ENCODE measurements at regions not wholly inside any gene's neighbourhood (a gene's known extent, or its start where the extent isn't known, plus 50 kb on each side); places are given as distances from the start of the nearest gene placed in this dataset.

DNA sequence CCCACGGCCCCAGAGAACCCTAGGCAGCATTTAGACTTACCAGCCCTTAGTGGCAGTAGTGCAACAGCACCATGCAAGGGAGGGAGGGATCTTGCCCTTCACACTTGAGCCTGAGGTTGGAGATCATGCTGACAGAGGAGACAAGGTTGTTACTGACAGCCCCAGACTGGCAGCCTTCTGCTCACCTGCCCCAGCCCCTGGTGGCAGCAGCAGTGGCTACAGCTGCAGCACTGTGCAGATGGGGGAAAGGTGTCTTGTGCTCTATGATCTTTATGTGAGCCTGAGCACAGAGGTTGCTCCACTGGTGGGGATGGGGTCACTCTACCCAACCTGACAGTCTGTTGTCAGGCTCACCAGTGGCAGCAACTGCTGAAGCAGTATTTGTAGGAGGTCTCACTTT, 501.2 kb upstream of the LRRTM4 start:
- H3K9me3 ChIP-seq: no peaks in the 10 kb centered on the region
- intact Hi-C loops (cut with DNase I; ENCODE audit: low total_unique reads): no loop called here

GRCh38 chr2:78024996-78025395, 502.8 kb upstream of the LRRTM4 start:
- TF ChIP-seq CTCF (IDR thresholded peaks at IDR 0.05): no peak
- no peak for TF ChIP-seq POLR2A (IDR thresholded peaks at IDR 0.05)
- no peak for DNase-seq
- Histone ChIP-seq H3K36me3 (ENCODE audit: low read depth, missing control alignments) (no peaks in the 10 kb centered on the region), H3K27me3 (no peaks in the 10 kb centered on the region), H3K4me3 (no peak overlapping the region), H3K27ac (no peak overlapping the region), H3K4me1 (no peaks in the 10 kb centered on the region), H3K9me3 (no peaks in the 10 kb centered on the region)
- intact Hi-C loops (cut with DNase I; ENCODE audit: low total_unique reads): no loop called here
- WGBS, 2 donors: 90 to 95% methylated on average over 2 of the region's 2 CpGs

More for the DNA sequence above, 501.2 kb upstream of the LRRTM4 start:
- Histone ChIP-seq H3K4me3 (no peak overlapping the region), H3K36me3 (ENCODE audit: low read depth, missing control alignments) (no peaks in the 10 kb centered on the region), H3K4me1 (no peaks in the 10 kb centered on the region), H3K27ac (no peak overlapping the region), H3K27me3 (no peaks in the 10 kb centered on the region)
- TF ChIP-seq POLR2A (IDR thresholded peaks at IDR 0.05) (no peak), CTCF (IDR thresholded peaks at IDR 0.05) (no peak)
- 75% methylated on average over 1 of the region's 1 CpG for WGBS, 2 donors
- DNase-seq: no peak

- no peak overlapping the region for H3K4me3 ChIP-seq
- WGBS, 2 donors: 62 to 66% methylated on average over 4 of the region's 4 CpGs
- H3K4me1 ChIP-seq: no peaks in the 10 kb centered on the region
- intact Hi-C loops (cut with DNase I; ENCODE audit: low total_unique reads): no loop called here
- DNase-seq: no peak
- TF ChIP-seq POLR2A (IDR thresholded peaks at IDR 0.05) (no peak), CTCF (IDR thresholded peaks at IDR 0.05) (no peak)
- H3K36me3 ChIP-seq (ENCODE audit: low read depth, missing control alignments): no peaks in the 10 kb centered on the region
- H3K9me3 ChIP-seq: no peaks in the 10 kb centered on the region
- H3K27ac ChIP-seq: no peak overlapping the region
- no peaks in the 10 kb centered on the region for H3K27me3 ChIP-seq
Measured at GRCh38 chr2:78029392-78029995, 507.3 kb upstream of the LRRTM4 start.

GRCh38 chr2:78034706-78035105, 512.5 kb upstream of the LRRTM4 start:
- TF ChIP-seq POLR2A (IDR thresholded peaks at IDR 0.05) (no peak), CTCF (IDR thresholded peaks at IDR 0.05) (no peak)
- Histone ChIP-seq H3K27me3 (no peaks in the 10 kb centered on the region), H3K4me1 (no peaks in the 10 kb centered on the region), H3K36me3 (ENCODE audit: low read depth, missing control alignments) (no peaks in the 10 kb centered on the region), H3K27ac (no peak overlapping the region), H3K4me3 (no peak overlapping the region), H3K9me3 (no peaks in the 10 kb centered on the region)
- 45 to 64% methylated on average over 3 of the region's 3 CpGs for WGBS, 2 donors
- intact Hi-C loops (cut with DNase I; ENCODE audit: low total_unique reads): no loop called here
- DNase-seq: no peak

- intact Hi-C loops (cut with DNase I; ENCODE audit: low total_unique reads): no loop called here
- no peak for DNase-seq
- H3K36me3 ChIP-seq (ENCODE audit: low read depth, missing control alignments): no peaks in the 10 kb centered on the region
- TF ChIP-seq POLR2A (IDR thresholded peaks at IDR 0.05): no peak
- TF ChIP-seq CTCF (IDR thresholded peaks at IDR 0.05): no peak
- H3K27me3 ChIP-seq: no peaks in the 10 kb centered on the region
- H3K9me3 ChIP-seq: no peaks in the 10 kb centered on the region
- H3K4me3 ChIP-seq: no peak overlapping the region
- 80 to 81% methylated on average over 2 of the region's 2 CpGs for WGBS, 2 donors
- H3K27ac ChIP-seq: no peak overlapping the region
- no peaks in the 10 kb centered on the region for H3K4me1 ChIP-seq
Measured at GRCh38 chr2:78035804-78036203, 513.6 kb upstream of the LRRTM4 start.

All from testis (tissue), 2 donors.